ENCODE measurements at regions not wholly inside any gene's neighbourhood (a gene's known extent, or its start where the extent isn't known, plus 50 kb on each side); places are given as distances from the start of the nearest gene placed in this dataset.

- POLR2A ChIA-PET = interaction anchor here (0.6 kb wide), 1 partner anchor 11 kb away, joined by 3 read pairs; no protein-coding TSS in a partner anchor
- no peak for DNase-seq
- ATAC-seq (ENCODE audit: low read depth) = no peak
- H3K27me3 Mint-ChIP-seq = peaks cover 8% of the 10 kb centered on the region
- no peaks in the 10 kb centered on the region for H3K36me3 Mint-ChIP-seq (ENCODE audit: low read depth)
- intact Hi-C loops (cut with micrococcal nuclease) = no loop called here
- TF ChIP-seq CTCF (IDR thresholded peaks at IDR 0.05) = no peak
- no peaks in the 10 kb centered on the region for H3K4me1 Mint-ChIP-seq
- H3K9me3 Mint-ChIP-seq = no peaks in the 10 kb centered on the region
- CTCF ChIA-PET = no interaction called here
- no peak overlapping the region for H3K4me3 Mint-ChIP-seq
- no peak overlapping the region for H3K27ac Mint-ChIP-seq
Measured at GRCh38 chr2:71790226-71791060, 337.1 kb downstream of the DYSF start.

- Mint-ChIP-seq H3K9me3 (no peaks in the 10 kb centered on the region), H3K27ac (no peak overlapping the region), H3K27me3 (peaks cover 8% of the 10 kb centered on the region), H3K4me3 (no peak overlapping the region), H3K4me1 (no peaks in the 10 kb centered on the region), H3K36me3 (ENCODE audit: low read depth) (no peaks in the 10 kb centered on the region)
- CTCF ChIA-PET = no interaction called here
- POLR2A ChIA-PET = interaction anchor here (0.6 kb wide), 1 partner anchor 10 kb away, joined by 3 read pairs; no protein-coding TSS in a partner anchor
- intact Hi-C loops (cut with micrococcal nuclease) = no loop called here
- DNase-seq (no peak), ATAC-seq (ENCODE audit: low read depth) (no peak)
- TF ChIP-seq CTCF (IDR thresholded peaks at IDR 0.05) = no peak
Measured at GRCh38 chr2:71789556-71790204, 336.3 kb downstream of the DYSF start.

- H3K27me3 Mint-ChIP-seq = peaks cover 8% of the 10 kb centered on the region
- no peak for DNase-seq
- H3K4me1 Mint-ChIP-seq = no peaks in the 10 kb centered on the region
- CTCF ChIA-PET = no interaction called here
- H3K27ac Mint-ChIP-seq = no peak overlapping the region
- no peaks in the 10 kb centered on the region for H3K9me3 Mint-ChIP-seq
- H3K36me3 Mint-ChIP-seq (ENCODE audit: low read depth) = no peaks in the 10 kb centered on the region
- POLR2A ChIA-PET = no interaction called here
- H3K4me3 Mint-ChIP-seq = no peak overlapping the region
- TF ChIP-seq CTCF (IDR thresholded peaks at IDR 0.05) = no peak
- intact Hi-C loops (cut with micrococcal nuclease) = no loop called here
- ATAC-seq (ENCODE audit: low read depth) = no peak
Measured at GRCh38 chr2:71788601-71789240, 335.4 kb downstream of the DYSF start.

- H3K4me1 Mint-ChIP-seq = no peaks in the 10 kb centered on the region
- H3K9me3 Mint-ChIP-seq = no peaks in the 10 kb centered on the region
- ATAC-seq (ENCODE audit: low read depth) = no peak
- no peak for TF ChIP-seq CTCF (IDR thresholded peaks at IDR 0.05)
- no peaks in the 10 kb centered on the region for H3K36me3 Mint-ChIP-seq (ENCODE audit: low read depth)
- ChIA-PET POLR2A (no interaction called here), CTCF (no interaction called here)
- intact Hi-C loops (cut with micrococcal nuclease) = no loop called here
- H3K27me3 Mint-ChIP-seq = peaks cover 8% of the 10 kb centered on the region
- H3K4me3 Mint-ChIP-seq = no peak overlapping the region
- no peak for DNase-seq
- H3K27ac Mint-ChIP-seq = no peak overlapping the region
Measured at GRCh38 chr2:71788186-71788525, 334.8 kb downstream of the DYSF start.

GRCh38 chr2:71787476-71788185 lies 334.3 kb downstream of the DYSF start:
- peaks cover 8% of the 10 kb centered on the region for H3K27me3 Mint-ChIP-seq
- CTCF ChIA-PET = no interaction called here
- no peaks in the 10 kb centered on the region for H3K36me3 Mint-ChIP-seq (ENCODE audit: low read depth)
- POLR2A ChIA-PET = no interaction called here
- ATAC-seq (ENCODE audit: low read depth) (no peak), DNase-seq (no peak)
- intact Hi-C loops (cut with micrococcal nuclease) = no loop called here
- H3K4me3 Mint-ChIP-seq = no peak overlapping the region
- no peaks in the 10 kb centered on the region for H3K4me1 Mint-ChIP-seq
- no peak for TF ChIP-seq CTCF (IDR thresholded peaks at IDR 0.05)
- H3K9me3 Mint-ChIP-seq = no peaks in the 10 kb centered on the region
- H3K27ac Mint-ChIP-seq = no peak overlapping the region

Data from activated B cell treated with CpG ODN at 0.5 μM for 24 hours (primary cell).